Mesenchymal stem cell (in vitro differentiated cells and primary cell): ENCODE measurements at regions not wholly inside any gene's neighbourhood (a gene's known extent, or its start where the extent isn't known, plus 50 kb on each side); places are given as distances from the start of the nearest gene placed in this dataset.
"Not testable (repeated sequence)": the region's sequence is repeated elsewhere in the genome, so short reads cannot be mapped to it uniquely, and the experiment has no call there.

ENCODE experiments used
- DNase-seq: peaks from one replicate; pipeline ENCODE4 v3.0.0-alpha.2; 2013
- H2AFZ ChIP-seq: one replicate; pipeline ENCODE4 v1.6.1; 2013; ENCODE audit warnings: low read depth, mild to moderate bottlenecking, control low read depth, inconsistent platforms, low read length, moderate library complexity
- H2AK5ac ChIP-seq: 2 replicates; pipeline ENCODE4 v1.6.1; 2013; ENCODE audit warnings: low read length, moderate library complexity, mild to moderate bottlenecking, inconsistent platforms; ENCODE audit not compliant: severe bottlenecking
- H2BK120ac ChIP-seq: one replicate; pipeline ENCODE4 v1.6.1; 2013; ENCODE audit warnings: low read depth, mild to moderate bottlenecking, inconsistent platforms, low read length, moderate library complexity
- H2BK12ac ChIP-seq, 2 experiments: one replicate each; pipeline ENCODE4 v1.6.1; 2013; ENCODE audit warnings: inconsistent platforms in 2 of 2, low read length in 2 of 2, mild to moderate bottlenecking in 2 of 2, moderate library complexity in 2 of 2, control low read depth in 1 of 2
- H2BK15ac ChIP-seq: one replicate; pipeline ENCODE4 v1.6.1; 2013; ENCODE audit warnings: mild to moderate bottlenecking, low read depth, inconsistent platforms; ENCODE audit not compliant: poor library complexity, severe bottlenecking
- H2BK5ac ChIP-seq: 2 replicates; pipeline ENCODE4 v1.6.1; 2013; ENCODE audit warnings: low read depth, mild to moderate bottlenecking, low read length, control low read depth, inconsistent platforms; ENCODE audit not compliant: poor library complexity, severe bottlenecking
- H3K14ac ChIP-seq, 2 experiments: one replicate each; pipeline ENCODE4 v1.6.1; 2013; ENCODE audit warnings: inconsistent platforms in 2 of 2, low read length in 2 of 2, control low read depth in 1 of 2, mild to moderate bottlenecking in 1 of 2, moderate library complexity in 1 of 2
- H3K18ac ChIP-seq, 2 experiments: one replicate each; pipeline ENCODE4 v1.6.1; 2013; ENCODE audit warnings: inconsistent platforms in 2 of 2, low read length in 2 of 2, control low read depth in 1 of 2, low read depth in 1 of 2, mild to moderate bottlenecking in 1 of 2
- H3K23ac ChIP-seq, 2 experiments: one replicate each; pipeline ENCODE4 v1.6.1; 2013; ENCODE audit warnings: inconsistent platforms in 2 of 2, low read length in 2 of 2, mild to moderate bottlenecking in 2 of 2, moderate library complexity in 2 of 2, control low read depth in 1 of 2
- H3K27ac ChIP-seq: 2 replicates; pipeline ENCODE4 v1.5.1; 2013; ENCODE audit warnings: mild to moderate bottlenecking, moderate library complexity, low read length, control low read depth, inconsistent platforms; ENCODE audit not compliant: poor library complexity, severe bottlenecking
- H3K27me3 ChIP-seq, 2 experiments: 2 replicates each; pipeline versions ENCODE4 v1.6.1 to v1.7.0; 2013; ENCODE audit warnings: low read length in 2 of 2, mild to moderate bottlenecking in 2 of 2, moderate library complexity in 2 of 2, control low read depth in 1 of 2, inconsistent platforms in 1 of 2; ENCODE audit not compliant: control insufficient read depth in 1 of 2, insufficient read depth in 1 of 2
- H3K36me3 ChIP-seq, 2 experiments: 2 replicates each; pipeline versions ENCODE4 v1.6.1 to v1.7.0; 2013; ENCODE audit warnings: low read length in 2 of 2, control low read depth in 1 of 2, inconsistent platforms in 1 of 2, low read depth in 1 of 2, mild to moderate bottlenecking in 1 of 2; ENCODE audit not compliant: insufficient read depth in 2 of 2, control insufficient read depth in 1 of 2
- H3K4ac ChIP-seq, 2 experiments: one replicate each; pipeline ENCODE4 v1.6.1; 2013; ENCODE audit warnings: inconsistent platforms in 2 of 2, low read length in 2 of 2, mild to moderate bottlenecking in 2 of 2, moderate library complexity in 2 of 2, control low read depth in 1 of 2, low read depth in 1 of 2
- H3K4me1 ChIP-seq: 2 replicates; pipeline ENCODE4 v1.6.1; 2013; ENCODE audit warnings: low read depth, low read length, control low read depth; ENCODE audit not compliant: control insufficient read depth, insufficient read depth
- H3K4me2 ChIP-seq: 2 replicates; pipeline ENCODE4 v1.6.1; 2013; ENCODE audit warnings: low read length, mild to moderate bottlenecking, inconsistent platforms; ENCODE audit not compliant: poor library complexity, severe bottlenecking
- H3K4me3 ChIP-seq, 2 experiments: 2 replicates each; pipeline versions ENCODE4 v1.5.1 to v1.7.0; 2013; ENCODE audit warnings: low read length in 2 of 2, mild to moderate bottlenecking in 2 of 2, control low read depth in 1 of 2, low read depth in 1 of 2; ENCODE audit not compliant: insufficient read depth in 1 of 2
- H3K79me1 ChIP-seq: replicated peaks from 2 replicates; pipeline ENCODE4 v1.6.1; 2013; ENCODE audit warnings: mild to moderate bottlenecking, control low read depth, low read length, inconsistent platforms; ENCODE audit not compliant: poor library complexity, severe bottlenecking
- H3K9ac ChIP-seq: 2 replicates; pipeline ENCODE4 v1.7.0; 2013; ENCODE audit warnings: mild to moderate bottlenecking, low read length, moderate library complexity
- H3K9me3 ChIP-seq: 2 replicates; pipeline ENCODE4 v1.7.0; 2013; ENCODE audit warnings: mild to moderate bottlenecking, low read length; ENCODE audit not compliant: control insufficient read depth
- H4K8ac ChIP-seq: one replicate; pipeline ENCODE4 v1.6.1; 2013; ENCODE audit warnings: inconsistent platforms, mild to moderate bottlenecking, low read length, moderate library complexity
- H4K91ac ChIP-seq: one replicate; pipeline ENCODE4 v1.6.1; 2013; ENCODE audit warnings: mild to moderate bottlenecking, low read length, inconsistent platforms
- WGBS: methylation state at CpG from one replicate; pipeline ENCODE4 v1.1.7; 2013; ENCODE audit warnings: mixed read lengths; 5-methylcytosine and 5-hydroxymethylcytosine counted together

DNA sequence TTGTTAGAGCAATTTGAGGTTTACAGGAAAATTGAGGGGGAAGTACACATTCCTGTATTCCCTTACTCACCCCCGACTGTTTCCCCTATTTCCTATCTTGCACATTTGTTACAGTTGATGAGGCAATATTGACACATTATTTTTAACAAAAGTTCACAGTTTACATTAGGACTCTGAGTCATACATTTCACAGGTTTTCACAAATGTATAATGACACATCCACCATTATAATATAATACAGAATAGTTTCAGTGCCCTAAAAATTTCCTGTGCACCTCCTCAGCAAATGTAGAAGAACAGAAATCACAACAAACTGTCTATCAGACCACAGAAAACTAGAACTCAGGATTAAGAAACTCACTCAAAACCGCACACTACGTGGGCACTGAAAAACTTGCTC is 160.6 kb upstream of the RMP24 start:
- Histone ChIP-seq H2AK5ac (no peak overlapping the region), H3K4me3 (no peak overlapping the region), H3K4me2 (no peak overlapping the region), H2AFZ (no peak overlapping the region), H4K8ac (no peak overlapping the region), H2BK5ac (no peak overlapping the region), H3K27ac (no peak overlapping the region), H3K9ac (no peak overlapping the region), H3K18ac (no peak overlapping the region), H3K4me1 (no peaks in the 10 kb centered on the region), H4K91ac (no peak overlapping the region), H3K14ac (no peak overlapping the region), H3K36me3 (no peaks in the 10 kb centered on the region), H2BK12ac (no peak overlapping the region), H3K9me3 (no peaks in the 10 kb centered on the region), H3K23ac (no peak overlapping the region), H3K27me3 (peaks cover 12 to 25% of the 10 kb centered on the region in 2 experiments), H2BK15ac (no peak overlapping the region), H3K79me1 (no peaks in the 10 kb centered on the region), H2BK120ac (no peak overlapping the region), H3K4ac (no peak overlapping the region)
- WGBS = 93% methylated on average over 3 of the region's 3 CpGs
- no peak for DNase-seq

- H3K23ac ChIP-seq, H3K4ac ChIP-seq, H2BK15ac ChIP-seq, H3K9me3 ChIP-seq, H3K79me1 ChIP-seq, H3K4me3 ChIP-seq, H3K36me3 ChIP-seq, H3K9ac ChIP-seq, H4K8ac ChIP-seq, H4K91ac ChIP-seq, H2BK5ac ChIP-seq, H2BK12ac ChIP-seq, H2BK120ac ChIP-seq, H3K27ac ChIP-seq, H2AFZ ChIP-seq, DNase-seq, H3K14ac ChIP-seq, H3K27me3 ChIP-seq, H3K4me1 ChIP-seq, H2AK5ac ChIP-seq, H3K18ac ChIP-seq, H3K4me2 ChIP-seq: not testable (repeated sequence)
- 96% methylated on average over 1 of the region's 2 CpGs for WGBS
These were observed 157.5 kb upstream of the RMP24 start for GRCh38 chr18:35815011-35815410.

DNA sequence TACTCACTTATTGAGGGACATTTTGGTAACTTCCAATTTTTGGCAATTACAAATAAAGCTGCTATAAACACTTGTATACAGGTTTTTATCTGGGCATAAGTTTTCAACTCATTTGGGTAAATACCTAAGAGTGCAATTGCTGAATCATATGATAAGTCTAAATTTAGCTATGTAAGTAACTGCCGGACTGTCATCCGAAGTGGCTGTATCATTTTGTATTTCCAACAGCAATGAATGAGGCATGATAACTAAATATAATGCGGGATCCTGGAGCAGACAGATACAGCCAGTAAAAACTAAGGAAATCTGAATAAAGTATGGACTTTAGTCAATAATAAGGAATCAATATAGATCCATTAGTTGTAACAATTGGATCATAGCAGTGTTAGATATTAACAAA is 156.5 kb upstream of the RMP24 start:
- H3K9me3 ChIP-seq = no peaks in the 10 kb centered on the region
- H2BK120ac ChIP-seq = no peak overlapping the region
- H2AK5ac ChIP-seq = no peak overlapping the region
- WGBS = 92% methylated on average over 2 of the region's 3 CpGs
- H3K27me3 ChIP-seq = peaks cover 0 to 2% of the 10 kb centered on the region in 2 experiments
- no peak overlapping the region for H4K91ac ChIP-seq
- DNase-seq = no peak
- H4K8ac ChIP-seq = no peak overlapping the region
- H3K4me2 ChIP-seq = no peak overlapping the region
- H3K27ac ChIP-seq = no peak overlapping the region
- H3K36me3 ChIP-seq = no peaks in the 10 kb centered on the region
- H3K14ac ChIP-seq = no peak overlapping the region
- H3K4me1 ChIP-seq = no peaks in the 10 kb centered on the region
- H2BK12ac ChIP-seq = no peak overlapping the region
- no peak overlapping the region for H3K4me3 ChIP-seq
- no peak overlapping the region for H3K18ac ChIP-seq
- H2BK15ac ChIP-seq = no peak overlapping the region
- H2AFZ ChIP-seq = no peak overlapping the region
- H3K9ac ChIP-seq = no peak overlapping the region
- no peak overlapping the region for H3K4ac ChIP-seq
- H3K23ac ChIP-seq = no peak overlapping the region
- H3K79me1 ChIP-seq = no peaks in the 10 kb centered on the region
- no peak overlapping the region for H2BK5ac ChIP-seq

DNA sequence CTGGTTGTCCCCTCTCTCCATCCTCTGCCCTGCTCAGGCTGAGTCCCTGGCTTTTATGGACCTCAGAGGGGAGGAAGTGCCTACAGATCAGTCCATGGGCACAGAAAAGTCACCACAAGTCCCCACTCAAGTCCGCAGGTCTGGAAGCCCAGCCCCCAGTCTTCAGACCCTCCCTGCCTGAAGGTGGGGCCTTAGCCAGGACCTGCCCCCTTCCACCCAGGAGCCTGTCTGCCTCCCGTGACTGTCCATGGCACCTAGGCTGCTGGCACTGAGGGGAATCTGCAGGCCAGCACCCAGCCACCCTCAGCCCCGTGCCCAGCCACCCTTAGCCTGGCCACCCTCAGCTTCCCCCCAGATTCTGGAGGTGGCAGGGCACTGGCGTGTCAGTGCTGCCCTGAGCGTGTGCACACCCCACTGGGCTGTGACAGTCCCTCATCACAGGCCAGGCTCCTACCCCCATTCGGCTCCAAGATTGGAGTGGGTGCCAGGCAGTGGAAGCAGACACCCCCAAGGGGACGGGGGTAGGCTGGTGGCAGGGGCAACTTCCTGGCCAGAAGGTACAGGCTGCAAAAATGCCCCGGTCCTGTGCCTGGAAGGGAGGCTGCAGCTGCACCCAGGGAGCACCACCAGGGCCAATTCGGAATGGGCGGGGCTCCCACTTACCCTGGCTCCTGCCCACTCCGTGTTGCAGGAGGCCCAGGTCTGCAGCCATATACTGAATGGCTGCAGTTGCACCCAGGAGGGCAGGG is 154.7 kb upstream of the RMP24 start:
- no peak overlapping the region for H3K23ac ChIP-seq
- no peaks in the 10 kb centered on the region for H3K36me3 ChIP-seq
- no peak overlapping the region for H3K27ac ChIP-seq
- H3K4me3 ChIP-seq = no peak overlapping the region
- no peak overlapping the region for H2BK15ac ChIP-seq
- H3K14ac ChIP-seq = no peak overlapping the region
- no peak overlapping the region for H2AFZ ChIP-seq
- 78% methylated on average over 11 of the region's 11 CpGs for WGBS
- H3K9ac ChIP-seq = no peak overlapping the region
- no peak overlapping the region for H3K18ac ChIP-seq
- no peak for DNase-seq
- no peaks in the 10 kb centered on the region for H3K9me3 ChIP-seq
- H3K79me1 ChIP-seq = no peaks in the 10 kb centered on the region
- no peaks in the 10 kb centered on the region for H3K4me1 ChIP-seq
- no peak overlapping the region for H3K4ac ChIP-seq
- H2BK5ac ChIP-seq = no peak overlapping the region
- H4K8ac ChIP-seq = no peak overlapping the region
- H2AK5ac ChIP-seq = no peak overlapping the region
- H2BK12ac ChIP-seq = no peak overlapping the region
- no peaks in the 10 kb centered on the region for H3K27me3 ChIP-seq
- no peak overlapping the region for H3K4me2 ChIP-seq
- H2BK120ac ChIP-seq = no peak overlapping the region
- H4K91ac ChIP-seq = no peak overlapping the region
